ENCODE measurements at regions not wholly inside any gene's neighbourhood (a gene's known extent, or its start where the extent isn't known, plus 50 kb on each side); places are given as distances from the start of the nearest gene placed in this dataset.

- no peak for DNase-seq
Observed at GRCh38 chr5:13566871-13567339, 377.6 kb downstream of the DNAH5 start.

GRCh38 chr5:13558408-13558807 is 386.1 kb downstream of the DNAH5 start:
- DNase-seq = no peak

DNA sequence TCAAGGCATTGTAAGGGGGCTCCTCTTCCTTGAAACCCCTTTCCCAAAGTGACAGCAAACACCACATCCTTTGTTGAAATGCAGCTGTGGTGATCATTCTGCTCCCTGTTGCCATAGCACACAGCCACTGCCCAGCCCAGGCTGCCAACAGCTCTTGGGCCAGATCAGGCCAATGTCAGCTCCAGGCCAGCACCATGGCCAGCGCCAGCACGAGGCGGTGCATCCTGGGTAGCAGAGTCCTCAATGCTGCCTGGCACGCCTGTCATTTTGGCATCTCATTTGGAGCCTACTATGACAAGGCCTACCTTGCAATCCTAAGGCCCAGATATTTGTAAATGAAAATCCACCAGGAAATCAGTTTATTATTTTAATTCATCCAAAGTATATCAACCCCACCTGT is 390.6 kb downstream of the DNAH5 start:
- peak; percentile 77 for DNase-seq

GRCh38 chr5:13552361-13552760 is 392.1 kb downstream of the DNAH5 start:
- no peak for DNase-seq

- no peak for DNase-seq
Observed at GRCh38 chr5:13551645-13552044, 392.8 kb downstream of the DNAH5 start.

GRCh38 chr5:13540168-13540750 is 404.2 kb downstream of the DNAH5 start:
- DNase-seq = no peak

DNA sequence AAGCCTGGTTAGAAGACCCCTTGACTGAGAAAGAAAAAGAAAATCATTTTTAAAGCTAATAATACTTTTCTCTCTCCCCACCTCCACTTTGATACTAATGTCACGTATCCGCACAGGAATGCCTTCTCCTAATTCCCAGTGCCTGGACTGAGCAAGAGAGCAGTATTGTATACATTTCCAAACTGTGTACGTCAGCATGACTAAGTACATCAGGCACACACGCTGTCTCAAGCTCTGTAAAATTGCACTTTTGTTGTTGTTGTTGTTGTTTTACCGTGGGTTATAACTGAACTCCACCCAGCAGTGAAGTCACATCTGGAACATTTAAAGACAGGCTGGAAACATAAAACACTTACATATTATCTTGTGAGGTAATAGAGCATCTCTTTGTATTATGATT is 407.6 kb downstream of the DNAH5 start:
- no peak for DNase-seq

DNA sequence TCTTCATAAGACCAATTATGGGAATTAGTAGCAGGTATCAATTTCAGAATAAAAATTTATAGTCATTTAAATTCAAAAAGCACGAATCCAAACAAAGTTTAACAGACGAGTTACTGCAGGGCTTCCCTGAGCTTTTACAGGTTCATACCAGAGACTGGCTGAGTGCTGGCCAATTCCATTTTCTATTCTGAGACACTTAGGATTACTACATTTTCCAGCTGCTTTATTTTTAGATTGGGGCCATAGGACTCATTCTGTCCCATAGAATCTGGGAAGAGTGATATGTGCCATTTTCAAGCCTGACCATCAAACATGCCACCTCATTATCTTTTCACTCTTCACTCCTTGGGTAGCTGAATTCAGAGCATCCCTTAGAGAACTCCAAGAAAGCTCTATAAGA is 410.7 kb downstream of the DNAH5 start:
- no peak for DNase-seq

GRCh38 chr5:13529300-13529699 is 415.2 kb downstream of the DNAH5 start:
- no peak for DNase-seq

GRCh38 chr5:13524936-13525335 is 419.6 kb downstream of the DNAH5 start:
- DNase-seq = no peak

DNA sequence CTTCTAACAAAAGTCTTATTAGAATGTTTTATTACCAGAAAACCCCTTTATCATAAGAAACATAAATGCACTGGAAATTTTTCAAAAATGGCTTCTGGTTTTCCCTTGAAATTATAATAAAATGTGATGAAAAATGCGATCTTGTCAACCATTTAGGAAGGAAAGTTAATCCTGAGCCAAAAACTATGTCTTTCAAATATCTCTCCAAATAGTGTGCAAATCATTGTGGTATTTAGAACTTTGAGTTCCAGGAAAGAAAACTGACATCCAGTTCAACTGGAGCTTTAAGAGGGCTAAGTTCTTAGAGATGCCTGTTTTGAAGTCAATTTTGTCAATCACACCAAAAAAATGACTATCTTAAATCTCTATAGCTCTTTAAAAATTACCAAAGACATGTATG is 425.4 kb downstream of the DNAH5 start:
- no peak for DNase-seq

DNA sequence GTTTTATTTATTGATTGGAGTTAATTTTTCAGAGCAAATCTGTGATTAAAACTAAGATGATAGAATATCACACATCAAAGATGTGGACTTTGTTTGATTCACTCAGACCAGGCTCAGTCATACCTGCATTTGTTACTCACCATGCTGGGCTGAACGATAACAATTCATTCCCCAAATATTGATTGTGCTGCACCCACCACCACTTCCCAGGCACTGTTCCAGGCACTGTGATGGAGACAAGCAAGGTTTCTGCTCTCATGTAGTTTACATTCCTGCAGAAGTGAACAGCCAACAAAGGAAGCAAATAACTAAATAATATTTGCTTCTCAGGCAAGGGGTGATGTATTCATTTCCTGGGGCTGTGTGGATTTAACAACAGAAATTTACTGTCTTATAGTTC is 428.3 kb downstream of the DNAH5 start:
- no peak for DNase-seq

GRCh38 chr5:13511442-13511841 is 433.0 kb downstream of the DNAH5 start:
- no peak for DNase-seq

DNA sequence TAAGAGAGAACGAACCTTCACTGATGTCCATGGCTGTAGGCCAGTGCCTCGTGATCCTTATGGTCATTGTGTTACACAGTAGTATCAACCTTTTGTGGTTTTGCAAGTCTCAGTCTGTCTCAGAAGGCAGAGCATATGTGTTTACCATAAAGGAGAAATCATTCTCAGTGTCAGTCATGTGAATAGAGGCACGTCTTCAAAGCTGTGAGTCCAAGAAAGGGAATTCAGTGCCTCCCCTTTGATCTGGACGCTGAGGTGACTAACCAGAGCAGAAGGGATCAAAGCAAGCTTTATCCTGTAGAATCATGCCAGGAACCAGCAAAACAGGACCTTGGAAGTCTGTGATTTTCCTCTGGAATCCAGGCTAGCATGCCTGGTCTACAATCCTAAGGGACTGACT is 433.9 kb downstream of the DNAH5 start:
- DNase-seq = peak; percentile 88

- DNase-seq = no peak
Observed at GRCh38 chr5:13508559-13508958, 435.9 kb downstream of the DNAH5 start.

GRCh38 chr5:13505326-13505725 is 439.2 kb downstream of the DNAH5 start:
- DNase-seq = no peak

GRCh38 chr5:13503017-13503416 is 441.5 kb downstream of the DNAH5 start:
- no peak for DNase-seq

GRCh38 chr5:13501176-13501575 is 443.3 kb downstream of the DNAH5 start:
- no peak for DNase-seq

GRCh38 chr5:13498279-13498678 is 446.2 kb downstream of the DNAH5 start:
- DNase-seq = no peak

- DNase-seq = no peak
Observed at GRCh38 chr5:13488254-13488931, 456.1 kb downstream of the DNAH5 start.

- DNase-seq = no peak
Observed at GRCh38 chr5:13480834-13481233, 463.7 kb downstream of the DNAH5 start.

DNA sequence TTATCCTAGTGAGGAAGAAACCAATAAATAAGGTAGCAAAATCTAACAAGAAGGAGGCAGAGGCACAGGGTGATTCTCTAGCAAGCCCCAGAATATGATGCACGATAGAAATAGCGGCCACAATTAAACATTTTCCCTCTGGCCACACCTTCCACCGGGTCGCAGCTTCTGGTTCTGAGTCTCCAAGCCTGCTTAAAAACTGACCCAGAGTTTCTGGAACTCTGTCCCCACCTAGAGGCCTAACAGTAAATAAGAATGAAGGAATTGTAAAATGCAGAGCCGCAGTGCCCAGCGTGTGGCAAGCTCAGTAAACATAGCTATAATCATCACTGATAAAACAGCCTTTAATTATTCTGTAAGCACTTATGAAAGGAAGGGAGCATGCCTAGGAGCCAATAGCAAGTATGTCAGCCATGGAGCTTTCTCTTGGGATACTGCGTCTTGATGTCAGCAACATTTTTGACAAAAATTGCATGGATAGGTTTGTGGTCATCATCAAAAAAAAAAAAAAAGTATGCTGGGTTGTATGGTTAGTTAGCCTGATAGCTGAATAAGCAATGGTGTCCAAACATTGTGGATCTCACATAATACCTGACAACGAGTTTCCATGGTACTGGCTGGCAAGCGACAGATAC is 465.5 kb downstream of the DNAH5 start:
- DNase-seq = peak; percentile 62

GRCh38 chr5:13477118-13477737 is 467.3 kb downstream of the DNAH5 start:
- DNase-seq = peak; percentile 54

- no peak for DNase-seq
Observed at GRCh38 chr5:13472842-13473241, 471.6 kb downstream of the DNAH5 start.

Measured in islet precursor cell (in vitro differentiated cells).